NCI-H1092 treated with DMSO at 0.1 percent for 48 hours (cell line): ENCODE measurements at regions not wholly inside any gene's neighbourhood (a gene's known extent, or its start where the extent isn't known, plus 50 kb on each side); places are given as distances from the start of the nearest gene placed in this dataset.

ENCODE experiments used
- DNase-seq: peaks from one replicate; lab custom pipeline; 2025; lab: John Stamatoyannopoulos, UW

DNA sequence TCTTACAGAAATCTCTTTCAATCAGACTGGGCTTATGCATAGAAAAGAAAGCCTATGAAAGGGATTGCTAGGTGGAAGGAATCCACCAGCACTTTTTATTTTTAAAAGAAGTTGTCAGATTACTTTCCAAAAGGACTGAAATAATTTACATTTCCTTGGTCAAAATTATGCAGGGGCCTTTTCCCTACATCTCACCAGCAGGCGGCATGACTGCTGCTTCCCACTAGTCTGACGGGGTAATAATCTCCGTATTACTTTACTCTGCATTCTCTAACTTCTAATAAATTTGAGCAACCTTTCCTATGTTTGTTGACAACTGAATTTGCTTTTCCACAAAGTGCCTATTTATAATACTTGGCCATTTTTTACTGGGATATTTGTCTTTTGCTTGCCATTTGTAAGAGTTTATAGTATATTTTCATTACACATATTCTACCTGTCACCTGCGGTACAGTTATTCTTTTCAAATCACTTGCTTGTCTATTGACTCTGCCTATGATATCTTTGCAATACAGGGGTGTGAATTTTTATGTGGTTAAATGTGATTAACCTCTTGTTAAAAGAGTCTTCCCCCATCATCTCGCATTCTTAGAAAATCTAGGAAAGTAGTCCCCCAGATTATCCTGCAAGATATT, 51.9 kb upstream of the USP47 start:
- DNase-seq: no peak

DNA sequence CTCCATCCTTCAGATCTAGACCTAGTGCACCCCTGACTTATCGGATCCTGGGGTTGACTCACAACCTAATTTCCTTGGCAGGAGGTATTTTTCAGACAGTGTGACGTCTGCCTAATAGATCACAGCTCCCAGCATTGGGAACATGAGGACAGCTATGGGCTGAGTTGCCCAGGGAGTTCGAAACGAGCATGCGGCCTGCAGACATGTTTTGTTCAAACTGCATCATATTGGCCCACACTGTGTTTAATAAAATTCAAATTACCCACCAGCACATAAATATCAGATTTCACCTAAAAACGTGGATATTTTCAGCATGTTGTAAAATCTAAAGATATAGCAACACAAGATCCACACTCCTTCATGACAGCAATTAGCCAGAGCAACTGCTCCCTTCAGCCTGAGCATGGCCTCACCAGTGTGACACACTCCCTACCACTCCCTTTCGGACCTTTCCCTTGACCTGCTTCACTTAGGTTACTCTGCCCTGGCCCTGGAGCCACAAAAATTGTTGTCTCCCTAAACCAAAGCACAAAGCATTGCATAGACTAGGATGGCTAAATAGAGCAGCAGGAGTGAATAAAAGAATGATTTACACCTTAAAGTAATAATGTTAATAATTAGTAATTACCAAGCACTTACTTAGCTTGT, 53.6 kb upstream of the USP47 start:
- no peak for DNase-seq

DNA sequence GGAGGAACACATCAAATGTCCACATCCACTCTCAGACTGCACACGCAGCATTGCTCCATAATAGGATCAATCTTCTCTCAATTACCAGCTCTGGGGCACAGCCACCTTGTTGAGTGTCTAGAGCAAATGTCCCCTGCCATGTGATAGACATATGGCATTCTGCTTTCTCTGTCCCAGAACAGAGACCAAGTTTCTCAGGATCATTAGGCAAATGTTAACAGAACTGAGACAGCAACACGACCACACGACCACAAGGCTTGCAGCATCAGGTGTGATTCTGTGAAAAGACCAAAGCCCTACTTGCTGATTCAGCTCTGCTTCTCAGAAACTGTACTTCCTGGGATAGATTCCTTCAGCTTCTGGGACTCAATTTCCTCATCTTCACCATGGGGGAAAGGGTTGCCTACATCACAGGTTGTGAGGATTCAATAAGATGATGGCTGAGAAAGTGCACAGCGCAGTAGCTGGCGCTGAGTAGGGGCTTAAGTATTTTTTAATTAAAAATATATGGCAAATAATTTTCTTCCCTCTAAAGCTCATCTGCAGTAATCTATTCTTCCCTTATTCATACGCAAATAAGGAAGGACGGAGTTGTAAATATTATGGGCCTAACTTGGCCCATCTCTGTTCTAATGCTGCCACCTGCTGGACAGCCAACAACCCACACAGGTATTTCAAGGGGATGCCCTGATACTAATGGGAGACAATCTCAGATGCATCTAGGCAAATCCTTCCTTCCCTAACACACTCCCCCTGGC, 54.3 kb upstream of the USP47 start:
- DNase-seq: peak; percentile 64

DNA sequence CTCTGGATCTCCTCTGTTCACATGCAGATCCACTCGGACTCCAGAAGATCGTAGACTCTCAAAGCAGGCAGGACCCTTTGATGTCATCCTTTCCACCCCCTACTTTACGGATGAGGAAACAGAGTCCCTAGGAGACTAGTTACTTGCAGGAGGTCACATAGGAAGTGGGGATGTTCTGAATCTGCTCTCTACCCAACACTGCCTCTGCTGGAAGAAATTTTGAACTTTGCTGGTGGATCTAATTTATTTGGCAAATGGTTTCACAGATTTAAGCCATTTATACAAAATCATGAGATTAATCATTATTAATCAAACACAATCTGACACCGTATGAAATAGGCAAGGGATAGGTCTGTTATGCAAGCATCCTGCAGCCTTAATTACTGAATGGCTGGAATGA, 55.0 kb upstream of the USP47 start:
- DNase-seq: peak; percentile 39

DNA sequence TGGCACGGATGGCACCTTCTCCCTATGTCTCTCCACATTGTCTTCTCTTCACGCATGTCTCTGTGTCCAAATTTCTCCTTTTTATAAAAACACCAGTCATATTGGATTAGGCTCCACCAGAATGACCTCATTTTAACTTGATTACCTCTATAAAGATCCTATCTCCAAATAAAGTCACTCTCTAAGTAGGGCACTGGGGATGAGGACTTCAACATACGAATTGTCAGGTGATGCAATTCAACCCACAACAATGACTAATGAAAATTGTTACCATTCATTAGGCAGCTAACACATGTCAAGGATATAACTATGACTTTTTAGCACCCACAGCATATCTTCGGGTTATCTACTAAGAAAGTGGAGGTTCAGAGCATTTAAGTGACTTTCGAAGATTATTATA, 55.5 kb upstream of the USP47 start:
- no peak for DNase-seq

DNA sequence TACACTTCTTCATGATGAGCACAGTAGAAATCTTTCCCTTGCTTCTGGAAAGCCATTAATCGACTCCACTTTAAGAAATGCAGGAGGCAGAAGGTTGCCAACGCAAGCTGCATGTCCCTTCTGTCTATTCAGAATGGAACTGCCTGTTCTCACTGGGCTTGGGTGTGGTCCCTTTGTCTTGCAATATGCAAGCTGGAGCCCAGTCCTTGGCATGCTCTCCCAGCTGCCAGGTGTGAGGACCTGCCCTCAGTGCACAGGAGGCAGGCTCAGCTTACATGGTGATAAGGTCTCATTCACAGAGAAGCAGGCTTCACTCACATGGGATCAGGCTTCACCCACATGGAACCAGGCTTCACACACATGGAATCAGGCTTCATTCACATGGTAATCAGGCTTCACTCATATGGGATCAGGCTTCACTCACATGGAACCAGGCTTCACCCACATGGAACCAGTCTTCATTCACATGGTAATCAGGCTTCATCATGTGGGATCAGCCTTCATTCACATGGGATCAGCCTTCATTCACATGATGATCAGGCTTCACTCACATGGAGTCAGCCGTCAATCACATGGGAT, 59.2 kb upstream of the USP47 start:
- DNase-seq: peak; percentile 60

DNA sequence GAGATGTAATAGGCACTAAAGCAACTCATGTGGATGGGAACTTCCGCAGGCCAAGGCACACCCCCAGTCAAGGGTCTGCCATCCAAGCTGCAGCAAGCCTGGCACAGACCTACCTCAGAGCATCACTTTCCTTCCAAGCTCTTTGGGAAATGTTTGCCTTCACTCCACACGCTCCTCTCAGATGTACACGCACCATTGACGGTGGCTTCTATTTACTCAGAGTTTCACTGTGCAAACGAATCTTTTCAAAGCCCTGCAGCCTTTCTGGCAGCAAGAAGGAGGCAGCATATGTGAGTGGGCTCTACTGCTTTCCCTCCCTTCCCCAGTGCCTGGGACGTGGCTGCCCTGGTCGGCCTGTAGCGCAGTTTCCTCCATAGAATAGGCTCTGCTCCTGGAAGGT, 60.9 kb upstream of the USP47 start:
- DNase-seq: peak; percentile 83

DNA sequence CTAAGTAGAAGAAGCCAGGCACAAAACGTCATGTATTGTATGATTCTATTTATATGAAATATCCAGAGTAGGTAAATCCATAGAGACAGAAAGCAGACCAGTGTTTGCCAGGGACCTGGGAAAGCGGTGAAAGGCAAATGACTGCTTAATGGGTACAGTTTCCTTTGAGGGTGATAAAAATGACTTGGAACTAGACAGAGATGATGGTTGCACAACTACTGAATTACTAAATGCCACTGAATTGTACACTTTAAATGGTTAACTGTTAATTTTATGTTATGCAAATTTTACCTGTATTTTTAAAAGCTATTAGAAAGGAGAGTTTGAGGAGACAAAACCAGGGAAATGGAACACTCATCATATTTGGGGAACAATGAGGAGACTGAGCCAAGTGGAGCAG, 61.8 kb upstream of the USP47 start:
- no peak for DNase-seq

DNA sequence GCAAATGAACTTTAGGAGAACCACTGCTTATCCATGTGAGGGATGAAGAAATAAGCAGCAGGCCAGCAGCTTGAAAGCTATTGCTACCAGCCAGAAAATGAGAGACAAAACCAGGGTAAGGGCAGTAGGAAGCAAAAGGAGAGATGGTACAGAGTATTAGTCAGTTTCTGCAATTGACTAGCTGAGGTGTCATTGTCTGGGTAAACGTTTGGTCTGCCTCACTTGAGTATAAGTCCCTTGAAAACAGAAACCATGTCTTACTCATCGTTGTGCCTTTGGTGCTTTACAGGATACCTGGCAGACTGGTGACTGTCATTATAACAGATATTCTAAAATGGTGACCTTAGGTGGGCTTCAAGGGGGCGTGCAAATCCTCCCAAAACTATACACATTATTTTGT, 63.9 kb upstream of the USP47 start:
- no peak for DNase-seq

DNA sequence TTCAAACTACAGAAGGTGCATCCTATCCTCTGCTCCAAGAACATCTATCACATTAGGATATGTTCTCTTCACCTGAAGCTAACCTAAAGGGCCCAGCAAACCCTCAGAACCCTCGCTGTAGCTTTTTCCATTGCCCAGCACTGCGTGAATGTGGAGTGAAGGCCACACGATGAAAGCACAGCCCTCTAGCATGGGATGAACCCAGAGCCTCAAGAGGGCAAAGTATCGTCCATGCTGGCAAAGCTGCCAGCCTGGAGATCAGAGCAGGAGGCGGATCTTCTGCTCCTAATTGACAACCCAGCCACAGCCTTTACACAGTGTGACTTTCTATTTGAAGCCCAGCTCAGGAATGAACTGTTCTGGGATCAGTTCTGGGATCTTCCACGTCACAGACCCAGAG, 65.1 kb upstream of the USP47 start:
- DNase-seq: no peak

DNA sequence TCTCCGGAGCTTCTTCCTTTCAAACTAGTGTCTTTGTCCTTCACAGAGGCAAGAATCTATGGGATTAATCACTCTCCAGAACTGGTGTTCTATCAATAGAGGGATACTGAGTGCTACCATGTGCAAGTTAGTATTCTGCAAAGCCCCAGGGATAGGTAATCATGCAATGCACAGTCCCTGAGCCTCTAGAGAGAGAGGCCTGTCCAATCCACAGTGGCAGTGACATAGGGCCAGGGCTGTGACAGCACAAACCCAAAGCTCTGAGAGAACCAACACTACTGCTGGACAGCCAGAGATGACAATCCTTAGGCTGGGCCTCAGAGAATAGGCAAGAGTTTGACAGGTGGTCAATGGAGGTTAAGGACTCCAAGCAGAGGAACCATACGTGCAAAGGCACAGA, 66.8 kb upstream of the USP47 start:
- no peak for DNase-seq

DNA sequence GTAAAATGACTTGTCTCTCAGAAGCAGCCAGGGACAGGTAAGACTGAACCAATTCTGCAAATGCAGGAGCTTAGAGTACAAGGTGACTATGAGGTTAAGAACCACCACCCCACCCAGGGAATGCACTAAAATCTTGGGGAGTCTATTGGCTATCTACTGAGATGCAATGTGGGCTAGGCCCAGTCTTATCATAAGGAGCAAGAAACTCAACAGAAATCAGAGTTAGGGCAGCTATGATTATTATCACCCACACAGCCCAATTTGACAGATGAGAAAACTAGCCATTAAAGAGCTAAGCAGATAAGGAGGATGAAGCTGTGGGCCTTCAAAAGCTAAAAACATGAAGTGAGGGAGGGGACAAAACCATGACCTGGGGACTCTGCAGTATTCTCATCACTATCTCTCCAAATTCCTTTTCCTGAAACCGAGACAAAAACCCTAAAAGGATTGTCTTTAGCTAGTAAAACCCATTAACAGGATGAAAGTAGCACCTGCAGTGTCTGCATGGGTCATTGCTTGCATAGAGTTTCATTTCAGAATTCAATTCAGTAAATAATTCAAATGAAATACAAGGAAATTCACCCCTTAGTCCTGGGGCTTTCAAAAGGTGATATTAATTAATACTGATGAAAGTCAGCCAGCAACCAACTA, 68.8 kb upstream of the USP47 start:
- DNase-seq: no peak

DNA sequence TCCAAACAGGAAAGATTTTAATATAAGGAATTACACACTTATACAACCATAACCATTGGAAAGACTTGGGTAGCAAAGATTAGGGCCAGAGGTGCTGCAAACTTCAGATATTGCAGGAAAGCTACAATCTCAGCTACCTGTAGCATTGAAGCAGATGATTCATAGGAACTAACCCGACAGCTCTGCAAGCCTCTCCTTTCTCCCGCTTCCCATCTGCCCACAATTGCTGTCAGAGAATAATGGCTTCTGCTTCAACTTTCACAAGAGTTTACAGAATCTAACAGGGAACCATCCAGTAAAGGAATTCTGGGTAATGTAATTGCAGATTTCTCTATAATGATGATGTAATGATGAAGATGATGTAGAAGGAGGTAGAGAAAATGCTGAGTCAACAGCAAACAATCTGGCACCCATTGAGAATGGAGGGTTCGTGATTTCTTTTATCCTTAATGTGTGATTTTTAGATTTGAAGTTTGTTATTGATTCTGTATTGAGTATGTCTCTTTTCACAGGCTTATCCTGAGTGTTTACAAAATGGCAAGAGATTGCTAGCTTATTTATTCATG, 70.8 kb upstream of the USP47 start:
- no peak for DNase-seq

DNA sequence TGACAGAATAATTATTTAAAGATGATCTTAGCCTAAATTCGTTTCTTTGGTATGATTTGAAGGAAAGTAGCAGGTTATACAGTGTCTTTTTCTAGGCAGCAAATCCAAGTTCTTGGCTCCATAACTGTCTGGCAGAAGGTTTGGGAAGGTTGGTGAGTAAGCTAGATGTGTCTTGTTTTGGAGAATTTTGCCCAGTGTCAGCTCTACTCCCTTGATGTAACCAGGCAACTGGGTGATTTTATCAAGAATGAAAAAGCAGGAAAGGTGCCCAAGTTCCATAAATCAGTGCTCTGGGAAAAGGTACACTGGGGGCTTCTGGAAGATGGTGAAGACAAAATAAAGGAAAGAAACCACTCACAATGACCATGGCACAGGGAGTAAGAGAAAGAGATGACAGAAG, 71.5 kb upstream of the USP47 start:
- no peak for DNase-seq

DNA sequence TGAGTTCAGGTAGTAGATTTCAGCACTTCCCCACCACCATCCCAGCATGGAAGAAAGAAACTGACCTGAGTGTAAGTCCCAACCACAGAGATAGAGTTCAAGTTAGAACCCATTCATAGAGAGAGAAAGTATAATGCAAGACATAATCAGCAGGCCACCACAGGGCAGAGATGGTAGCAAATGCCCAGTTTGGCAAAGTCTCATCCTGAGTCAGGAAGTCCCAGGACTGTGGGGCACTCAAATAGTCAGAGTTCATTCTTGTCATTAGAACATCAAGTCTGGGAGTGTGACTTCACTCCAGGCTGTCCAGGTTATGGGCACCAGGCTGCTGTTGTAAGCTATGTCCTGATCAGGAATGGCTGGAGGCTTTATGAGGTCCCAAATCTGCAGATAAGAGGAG, 72.0 kb upstream of the USP47 start:
- DNase-seq: no peak

DNA sequence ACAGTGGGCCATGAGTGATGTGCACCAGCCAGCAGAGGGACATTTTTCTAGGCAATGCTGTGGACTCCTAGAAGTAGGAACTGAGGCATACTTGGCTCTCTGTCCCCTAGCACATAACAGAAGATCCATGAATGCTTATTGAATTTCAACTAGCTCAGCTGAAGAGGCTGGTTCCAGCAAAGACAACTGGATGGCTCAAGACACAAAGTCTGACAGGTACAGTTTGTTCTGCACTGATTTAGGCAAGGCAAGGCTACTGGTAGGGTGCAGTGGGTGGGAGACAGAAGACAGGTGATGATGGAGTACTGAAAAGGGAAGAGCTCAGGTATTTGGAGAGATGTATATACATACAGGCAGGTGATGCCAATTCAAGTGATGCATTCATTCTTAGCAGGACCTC, 72.4 kb upstream of the USP47 start:
- DNase-seq: no peak

DNA sequence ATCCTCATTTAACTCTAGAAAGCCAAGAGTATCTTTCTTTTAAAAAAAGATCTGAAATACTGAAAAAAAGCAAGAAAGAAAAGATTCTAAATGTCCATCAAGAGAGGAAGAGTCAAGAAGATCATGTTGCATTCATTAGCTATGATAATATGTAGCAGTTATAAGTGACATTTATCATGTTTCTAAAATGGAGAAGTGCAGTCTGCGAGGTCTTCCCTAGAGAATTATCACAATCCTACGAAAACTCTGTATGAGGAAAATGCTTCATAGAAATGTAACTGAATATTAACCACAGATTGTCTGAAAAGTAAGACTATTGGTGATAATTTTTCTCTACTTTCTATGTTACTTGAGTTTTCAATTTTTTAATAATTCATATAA, 77.4 kb upstream of the USP47 start:
- no peak for DNase-seq

DNA sequence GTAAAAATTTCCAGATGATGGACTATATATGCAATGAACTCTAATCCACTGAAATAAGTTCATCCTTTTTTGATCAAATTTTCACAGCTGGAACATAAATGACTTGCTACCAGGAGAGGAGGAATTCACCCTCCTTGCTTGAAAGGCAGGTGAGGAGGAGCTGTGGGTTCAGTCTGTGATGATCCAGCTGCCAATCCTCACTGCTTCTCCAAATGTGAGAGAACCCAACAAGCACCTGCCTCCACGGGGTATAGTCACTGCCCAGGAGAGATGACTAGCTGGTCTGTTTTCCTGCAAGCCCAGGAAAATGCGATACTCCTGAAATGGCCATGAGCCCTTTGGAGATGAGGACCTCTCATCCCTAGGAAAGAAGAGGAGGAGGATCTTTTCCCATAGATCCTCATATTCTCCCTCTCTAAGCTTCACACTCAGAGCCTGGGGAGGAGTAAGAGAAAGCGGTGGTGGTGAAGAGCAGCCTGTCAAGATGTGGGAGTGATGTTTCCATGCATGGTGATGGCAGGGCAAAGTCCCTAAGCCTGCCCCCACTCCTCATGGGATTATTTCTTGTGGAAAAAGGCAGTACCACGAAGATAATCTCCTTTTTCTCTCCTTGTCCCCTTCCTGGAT, 77.9 kb upstream of the USP47 start:
- DNase-seq: no peak

DNA sequence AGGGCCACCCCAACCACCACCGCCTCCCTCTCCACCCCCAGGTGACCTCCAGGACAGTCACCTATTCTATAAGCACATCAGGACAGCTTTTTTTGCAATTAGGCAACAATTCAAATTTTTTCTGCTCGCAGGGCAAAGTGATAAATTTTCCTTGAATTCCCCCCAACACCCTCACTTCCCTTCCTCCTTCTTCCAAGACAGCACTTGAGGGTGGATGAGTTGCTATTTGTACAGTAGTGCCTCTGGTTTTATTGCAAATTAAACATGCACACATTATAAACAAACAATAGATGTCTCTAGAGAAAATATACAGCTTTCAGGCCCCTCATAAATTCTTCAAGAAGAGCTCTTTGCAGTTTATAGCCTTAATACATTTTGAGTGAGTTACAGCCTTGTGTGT, 80.9 kb upstream of the USP47 start:
- DNase-seq: no peak

DNA sequence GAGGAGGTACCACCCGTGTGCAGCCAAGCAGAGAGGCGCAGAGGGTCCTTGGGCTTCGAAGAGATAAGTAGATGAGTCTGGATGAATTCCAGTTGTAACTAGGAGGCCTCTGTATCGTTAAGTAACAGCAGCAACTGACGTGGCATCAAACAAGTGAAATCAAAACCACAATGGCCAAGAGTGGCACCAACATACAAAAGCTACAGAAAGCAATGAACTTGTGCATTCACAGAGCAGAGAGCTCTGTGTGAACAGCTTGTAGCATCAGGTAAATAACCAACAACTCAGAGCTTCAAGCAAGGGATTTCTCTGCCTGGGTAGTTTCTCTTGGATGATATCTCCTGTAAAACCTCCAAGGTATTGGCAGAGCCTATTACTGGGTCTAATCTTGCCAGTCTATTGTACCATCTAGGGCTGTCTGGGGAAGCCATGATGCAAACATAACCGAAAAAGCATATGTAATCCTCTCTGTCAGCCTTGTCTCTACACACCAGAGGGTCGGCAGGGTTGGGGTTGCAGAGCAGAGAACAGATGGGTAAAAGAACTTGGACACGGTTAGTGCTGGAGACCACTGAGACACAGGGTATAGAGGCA, 83.1 kb upstream of the USP47 start:
- DNase-seq: no peak

DNA sequence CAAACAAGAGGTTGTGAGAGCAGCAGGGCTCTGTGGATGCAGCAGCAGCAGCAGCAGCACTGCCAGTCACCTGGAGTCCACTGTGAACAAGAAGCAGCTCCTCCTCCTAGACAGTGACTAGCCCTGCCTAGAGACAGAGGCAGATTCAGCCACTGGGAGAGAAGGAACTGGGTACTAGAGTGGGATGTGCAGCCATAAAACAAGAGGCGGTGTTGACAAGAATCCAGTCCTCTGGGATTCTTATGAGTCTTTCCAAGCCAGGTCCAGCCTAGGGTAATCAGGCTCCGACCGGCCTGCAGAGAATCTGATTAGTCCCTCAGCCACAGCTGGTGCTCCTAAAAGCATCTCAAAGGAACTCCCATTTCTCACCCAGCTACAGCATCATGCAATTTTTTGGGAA, 83.9 kb upstream of the USP47 start:
- DNase-seq: no peak

DNA sequence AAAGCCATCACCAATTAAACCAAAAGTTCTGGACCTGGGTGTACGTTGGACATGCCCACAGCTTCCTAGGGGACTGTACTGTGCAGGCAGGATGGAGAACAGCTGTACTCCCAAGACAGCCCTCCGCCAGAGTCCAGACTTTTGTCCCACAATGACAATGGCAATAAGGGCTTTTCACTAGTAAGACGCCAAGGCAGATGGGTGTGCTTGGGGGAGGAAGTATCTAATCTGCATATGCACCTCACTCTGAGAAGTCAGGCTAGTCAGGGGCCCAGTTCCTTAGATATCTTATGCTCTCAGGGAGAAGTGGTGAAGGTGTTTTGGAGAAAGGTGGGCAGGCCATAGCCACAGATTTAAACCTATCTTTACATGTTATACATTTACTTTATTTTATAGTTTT, 85.1 kb upstream of the USP47 start:
- DNase-seq: no peak
